MM.1S (cell line): ENCODE measurements at regions not wholly inside any gene's neighbourhood (a gene's known extent, or its start where the extent isn't known, plus 50 kb on each side); places are given as distances from the start of the nearest gene placed in this dataset.

Experiments
- EZH2 ChIP-seq: fragments of 300-600 bp; sonication (generic); optimal IDR thresholded peaks from 2 replicates; pipeline ENCODE3; 2017; ENCODE audit warnings: low read depth, mild to moderate bottlenecking, antibody characterized with exemption, low read length, mixed read lengths
- EZH2phosphoT487 ChIP-seq: fragments of 300-600 bp; sonication (generic); IDR thresholded peaks from 2 replicates; pipeline ENCODE4 v1.6.1; 2018; ENCODE audit warnings: antibody characterized with exemption, low read length
- TF ChIP-seq, protein P1 (sequence below): fragments of 300-600 bp; sonication (generic); IDR thresholded peaks from 2 replicates; pipeline ENCODE4 v1.5.1; 2016; ENCODE audit warnings: antibody characterized with exemption, low read length, mixed read lengths

DNA sequence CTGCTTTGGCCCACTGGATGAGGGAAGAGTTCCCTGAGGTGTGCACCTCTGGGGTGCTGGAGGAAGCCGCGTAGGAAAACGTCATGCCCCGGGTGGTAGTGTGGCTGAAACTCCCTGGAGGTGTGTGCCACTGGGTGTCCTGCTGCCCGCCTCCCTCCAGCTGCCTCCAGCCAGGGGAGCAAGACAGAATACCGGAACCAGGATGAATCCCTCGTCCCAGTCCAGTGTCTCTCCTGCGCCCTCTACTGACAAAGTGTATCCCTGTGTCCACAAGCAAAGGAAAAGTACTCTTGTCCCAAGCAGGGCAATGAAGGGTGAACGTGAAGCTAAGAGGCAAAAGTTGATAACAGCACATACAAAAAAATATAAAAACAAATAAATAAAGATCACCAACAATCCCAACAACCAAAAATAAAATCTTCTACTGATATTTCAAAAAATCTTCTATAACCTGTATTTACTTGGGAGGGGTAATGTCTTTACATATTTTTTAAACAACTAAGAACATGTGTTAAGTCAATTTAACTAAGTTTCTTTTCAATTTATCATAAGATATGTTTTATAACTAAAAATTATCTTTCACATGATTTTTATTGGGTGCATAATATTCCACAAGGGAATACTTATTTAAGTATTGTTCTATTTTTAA, 437.6 kb downstream of the MAFB start:
- TF ChIP-seq, protein P1, sequence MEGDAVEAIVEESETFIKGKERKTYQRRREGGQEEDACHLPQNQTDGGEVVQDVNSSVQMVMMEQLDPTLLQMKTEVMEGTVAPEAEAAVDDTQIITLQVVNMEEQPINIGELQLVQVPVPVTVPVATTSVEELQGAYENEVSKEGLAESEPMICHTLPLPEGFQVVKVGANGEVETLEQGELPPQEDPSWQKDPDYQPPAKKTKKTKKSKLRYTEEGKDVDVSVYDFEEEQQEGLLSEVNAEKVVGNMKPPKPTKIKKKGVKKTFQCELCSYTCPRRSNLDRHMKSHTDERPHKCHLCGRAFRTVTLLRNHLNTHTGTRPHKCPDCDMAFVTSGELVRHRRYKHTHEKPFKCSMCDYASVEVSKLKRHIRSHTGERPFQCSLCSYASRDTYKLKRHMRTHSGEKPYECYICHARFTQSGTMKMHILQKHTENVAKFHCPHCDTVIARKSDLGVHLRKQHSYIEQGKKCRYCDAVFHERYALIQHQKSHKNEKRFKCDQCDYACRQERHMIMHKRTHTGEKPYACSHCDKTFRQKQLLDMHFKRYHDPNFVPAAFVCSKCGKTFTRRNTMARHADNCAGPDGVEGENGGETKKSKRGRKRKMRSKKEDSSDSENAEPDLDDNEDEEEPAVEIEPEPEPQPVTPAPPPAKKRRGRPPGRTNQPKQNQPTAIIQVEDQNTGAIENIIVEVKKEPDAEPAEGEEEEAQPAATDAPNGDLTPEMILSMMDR, result peak; percentile 66
- no peak for TF ChIP-seq EZH2phosphoT487
- no peak for TF ChIP-seq EZH2
